HG02938 (cell line): ENCODE measurements at regions not wholly inside any gene's neighbourhood (a gene's known extent, or its start where the extent isn't known, plus 50 kb on each side); places are given as distances from the start of the nearest gene placed in this dataset.

Experiments used
- ATAC-seq: cut with Tn5 transposase; IDR thresholded peaks from one replicate; pipeline ENCODE4 v1.9.1; 2021; ENCODE audit warnings: mild to moderate bottlenecking, moderate library complexity; ENCODE audit not compliant: unreplicated experiment

- ATAC-seq: no peak
These were observed 354.2 kb upstream of the ZWINT start for GRCh38 chr10:56715262-56715661.

GRCh38 chr10:56698506-56698905 lies 337.4 kb upstream of the ZWINT start:
- ATAC-seq: no peak

- no peak for ATAC-seq
These were observed 318.5 kb upstream of the ZWINT start for GRCh38 chr10:56679578-56679977.

GRCh38 chr10:56662765-56663447 lies 301.8 kb upstream of the ZWINT start:
- peak; percentile 97 for ATAC-seq

- ATAC-seq: no peak
These were observed 292.2 kb upstream of the ZWINT start for GRCh38 chr10:56653289-56653688.

GRCh38 chr10:56646329-56647111 lies 285.5 kb upstream of the ZWINT start:
- ATAC-seq: no peak

GRCh38 chr10:56633876-56634452 lies 272.9 kb upstream of the ZWINT start:
- peak; percentile 100 for ATAC-seq

- ATAC-seq: no peak
These were observed 271.5 kb upstream of the ZWINT start for GRCh38 chr10:56632537-56632936.

GRCh38 chr10:56624082-56624481 lies 263.0 kb upstream of the ZWINT start:
- ATAC-seq: peak; percentile 69

GRCh38 chr10:56623064-56623463 lies 262.0 kb upstream of the ZWINT start:
- no peak for ATAC-seq

- ATAC-seq: peak; percentile 81
These were observed 261.4 kb upstream of the ZWINT start for GRCh38 chr10:56622335-56622973.

- ATAC-seq: no peak
These were observed 245.1 kb upstream of the ZWINT start for GRCh38 chr10:56606202-56606601.

- no peak for ATAC-seq
These were observed 244.0 kb upstream of the ZWINT start for GRCh38 chr10:56605051-56605450.

- no peak for ATAC-seq
These were observed 243.6 kb upstream of the ZWINT start for GRCh38 chr10:56604624-56605023.

- no peak for ATAC-seq
These were observed 238.1 kb upstream of the ZWINT start for GRCh38 chr10:56599201-56599600.

GRCh38 chr10:56596257-56596656 lies 235.2 kb upstream of the ZWINT start:
- peak; percentile 60 for ATAC-seq

- no peak for ATAC-seq
These were observed 232.1 kb upstream of the ZWINT start for GRCh38 chr10:56593120-56593519.

- no peak for ATAC-seq
These were observed 225.4 kb upstream of the ZWINT start for GRCh38 chr10:56586461-56586891.

- no peak for ATAC-seq
These were observed 224.6 kb upstream of the ZWINT start for GRCh38 chr10:56585447-56586171.

GRCh38 chr10:56583316-56583715 lies 222.3 kb upstream of the ZWINT start:
- ATAC-seq: no peak

GRCh38 chr10:56567580-56567979 lies 206.5 kb upstream of the ZWINT start:
- no peak for ATAC-seq
